ENCODE measurements at regions not wholly inside any gene's neighbourhood (a gene's known extent, or its start where the extent isn't known, plus 50 kb on each side); places are given as distances from the start of the nearest gene placed in this dataset.

DNA sequence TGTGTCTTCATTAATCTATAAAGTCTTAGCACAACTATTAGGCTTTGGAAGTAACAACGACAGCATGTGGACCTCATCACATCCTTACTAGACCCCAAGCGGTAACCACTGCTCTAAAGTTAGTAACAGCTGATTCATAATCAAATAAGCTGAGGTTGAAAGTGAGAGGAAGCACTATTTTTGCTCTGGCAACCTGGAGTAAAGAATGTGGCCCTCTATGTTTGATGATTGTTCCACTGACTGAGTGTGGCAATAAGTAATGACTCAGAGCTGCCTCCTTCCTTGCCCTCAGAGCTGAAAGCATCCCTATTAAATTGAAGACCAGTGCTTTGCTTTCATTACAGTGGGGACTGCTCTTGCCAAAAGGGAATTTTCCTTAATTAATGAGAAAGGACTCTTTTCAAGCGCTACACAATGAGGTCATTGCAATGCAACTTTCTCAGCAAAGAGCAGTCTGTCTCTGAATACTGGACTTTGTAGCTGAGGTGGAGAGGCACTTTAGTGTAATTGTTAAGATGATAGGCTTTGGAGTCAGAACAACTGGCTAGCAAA is 906.1 kb upstream of the RAG2 start:
- TF ChIP-seq, protein P1, sequence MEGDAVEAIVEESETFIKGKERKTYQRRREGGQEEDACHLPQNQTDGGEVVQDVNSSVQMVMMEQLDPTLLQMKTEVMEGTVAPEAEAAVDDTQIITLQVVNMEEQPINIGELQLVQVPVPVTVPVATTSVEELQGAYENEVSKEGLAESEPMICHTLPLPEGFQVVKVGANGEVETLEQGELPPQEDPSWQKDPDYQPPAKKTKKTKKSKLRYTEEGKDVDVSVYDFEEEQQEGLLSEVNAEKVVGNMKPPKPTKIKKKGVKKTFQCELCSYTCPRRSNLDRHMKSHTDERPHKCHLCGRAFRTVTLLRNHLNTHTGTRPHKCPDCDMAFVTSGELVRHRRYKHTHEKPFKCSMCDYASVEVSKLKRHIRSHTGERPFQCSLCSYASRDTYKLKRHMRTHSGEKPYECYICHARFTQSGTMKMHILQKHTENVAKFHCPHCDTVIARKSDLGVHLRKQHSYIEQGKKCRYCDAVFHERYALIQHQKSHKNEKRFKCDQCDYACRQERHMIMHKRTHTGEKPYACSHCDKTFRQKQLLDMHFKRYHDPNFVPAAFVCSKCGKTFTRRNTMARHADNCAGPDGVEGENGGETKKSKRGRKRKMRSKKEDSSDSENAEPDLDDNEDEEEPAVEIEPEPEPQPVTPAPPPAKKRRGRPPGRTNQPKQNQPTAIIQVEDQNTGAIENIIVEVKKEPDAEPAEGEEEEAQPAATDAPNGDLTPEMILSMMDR (IDR thresholded peaks at IDR 0.05), result no peak
- TF ChIP-seq POLR2A (IDR thresholded peaks at IDR 0.05), result no peak
- no peak for TF ChIP-seq POLR2AphosphoS5 (IDR thresholded peaks at IDR 0.05)
